ENCODE measurements at regions not wholly inside any gene's neighbourhood (a gene's known extent, or its start where the extent isn't known, plus 50 kb on each side); places are given as distances from the start of the nearest gene placed in this dataset.

- Histone ChIP-seq H3K9me3 (replicated peaks in 1 of 2; ENCODE audit: control insufficient read depth in 1 of 2, insufficient read depth in 1 of 2, low read length in 2 of 2) (no peaks in the 10 kb centered on the region), H2AFZ (ENCODE audit: insufficient read depth, low read depth, low read length, poor library complexity, severe bottlenecking) (no peak overlapping the region), H3K79me2 (ENCODE audit: insufficient read depth, low read length) (no peaks in the 10 kb centered on the region), H3K27ac (ENCODE audit: low read depth in 1 of 2, low read length in 2 of 2) (no peak overlapping the region), H3K4me2 (replicated peaks; ENCODE audit: extremely low read depth, low read length, poor library complexity, severe bottlenecking) (no peak overlapping the region), H4K20me1 (ENCODE audit: insufficient read depth, low read length) (no peaks in the 10 kb centered on the region), H3K36me3 (replicated peaks in 1 of 2; ENCODE audit: control insufficient read depth in 1 of 2, insufficient read depth in 2 of 2, low read length in 2 of 2) (no peaks in the 10 kb centered on the region), H3K4me3 (replicated peaks in 1 of 3; ENCODE audit: low read depth in 2 of 3, low read length in 3 of 3) (no peak overlapping the region), H3K9ac (ENCODE audit: insufficient read depth, low read length, poor library complexity, severe bottlenecking) (no peak overlapping the region), H3K4me1 (ENCODE audit: control insufficient read depth in 1 of 2, insufficient read depth in 2 of 2, low read length in 2 of 2) (no peaks in the 10 kb centered on the region), H3K27me3 (ENCODE audit: control insufficient read depth in 2 of 2, insufficient read depth in 2 of 2, low read length in 2 of 2) (no peaks in the 10 kb centered on the region)
- H3K27ac Mint-ChIP-seq, result no peak overlapping the region
- H3K36me3 Mint-ChIP-seq, result no peaks in the 10 kb centered on the region
- TF ChIP-seq CTCF (IDR thresholded peaks at IDR 0.05), result no peak
- DNase-seq, result no peak
- H3K4me3 Mint-ChIP-seq, result no peak overlapping the region
- WGBS (ENCODE audit: insufficient coverage), result 100% methylated on average over 1 of the region's 4 CpGs
- H3K27me3 Mint-ChIP-seq (ENCODE audit: low read depth in 3 of 3), result peaks cover 2 to 3% (median 3%) of the 10 kb centered on the region in 3 donors
- H3K9me3 Mint-ChIP-seq, result peaks cover 0 to 3% (median 0%) of the 10 kb centered on the region in 7 donors
- intact Hi-C loops (cut with micrococcal nuclease), result no loop called here
- no peaks in the 10 kb centered on the region for H3K4me1 Mint-ChIP-seq
Measured at GRCh38 chr15:47843124-47843663, 125.9 kb downstream of the SEMA6D start.

- Histone ChIP-seq H3K9ac (ENCODE audit: insufficient read depth, low read length, poor library complexity, severe bottlenecking) (no peak overlapping the region), H4K20me1 (ENCODE audit: insufficient read depth, low read length) (no peaks in the 10 kb centered on the region), H3K4me1 (ENCODE audit: control insufficient read depth in 1 of 2, insufficient read depth in 2 of 2, low read length in 2 of 2) (no peaks in the 10 kb centered on the region), H3K4me2 (replicated peaks; ENCODE audit: extremely low read depth, low read length, poor library complexity, severe bottlenecking) (no peak overlapping the region), H3K27me3 (ENCODE audit: control insufficient read depth in 2 of 2, insufficient read depth in 2 of 2, low read length in 2 of 2) (no peaks in the 10 kb centered on the region), H3K27ac (ENCODE audit: low read depth in 1 of 2, low read length in 2 of 2) (no peak overlapping the region), H3K4me3 (replicated peaks in 1 of 3; ENCODE audit: low read depth in 2 of 3, low read length in 3 of 3) (no peak overlapping the region), H3K9me3 (replicated peaks in 1 of 2; ENCODE audit: control insufficient read depth in 1 of 2, insufficient read depth in 1 of 2, low read length in 2 of 2) (no peaks in the 10 kb centered on the region), H3K36me3 (replicated peaks in 1 of 2; ENCODE audit: control insufficient read depth in 1 of 2, insufficient read depth in 2 of 2, low read length in 2 of 2) (no peaks in the 10 kb centered on the region), H3K79me2 (ENCODE audit: insufficient read depth, low read length) (no peaks in the 10 kb centered on the region), H2AFZ (ENCODE audit: insufficient read depth, low read depth, low read length, poor library complexity, severe bottlenecking) (no peak overlapping the region)
- peaks cover 0 to 3% (median 0%) of the 10 kb centered on the region in 7 donors for H3K9me3 Mint-ChIP-seq
- H3K27ac Mint-ChIP-seq, result no peak overlapping the region
- peaks cover 2 to 3% (median 3%) of the 10 kb centered on the region in 3 donors for H3K27me3 Mint-ChIP-seq (ENCODE audit: low read depth in 3 of 3)
- no peak overlapping the region for H3K4me3 Mint-ChIP-seq
- TF ChIP-seq CTCF (IDR thresholded peaks at IDR 0.05), result no peak
- WGBS (ENCODE audit: insufficient coverage), result no CpG with 5 or more reads among the region's 2 CpGs
- intact Hi-C loops (cut with micrococcal nuclease), result no loop called here
- H3K4me1 Mint-ChIP-seq, result no peaks in the 10 kb centered on the region
- no peaks in the 10 kb centered on the region for H3K36me3 Mint-ChIP-seq
- no peak for DNase-seq
Measured at GRCh38 chr15:47844437-47844836, 127.1 kb downstream of the SEMA6D start.

Measured in CD14-positive monocyte (primary cell).